AG04449 (cell line): ENCODE measurements at regions not wholly inside any gene's neighbourhood (a gene's known extent, or its start where the extent isn't known, plus 50 kb on each side); places are given as distances from the start of the nearest gene placed in this dataset.

Source experiments
- CTCF ChIA-PET: fragments of 350-600 bp; formaldehyde crosslinking; extraction: SDS; loops from one replicate; lab custom pipeline; 2021; ENCODE audit warnings: antibody characterized with exemption; lab: Yijun Ruan, JAX
- POLR2A ChIA-PET: fragments of 400-600, 350-600 bp; formaldehyde crosslinking; extraction: SDS; loops from one replicate; lab custom pipeline; 2020; ENCODE audit warnings: antibody characterized with exemption, inconsistent platforms; lab: Yijun Ruan, JAX
- DNase-seq: peaks from one replicate; pipeline ENCODE4 v3.0.0-alpha.2; 2010; ENCODE audit warnings: low read depth, low spot score
- H3K4me3 ChIP-seq: 2 replicates; pipeline ENCODE4 v1.5.1; 2011; ENCODE audit warnings: low read depth, mild to moderate bottlenecking, control low read depth, low read length
- TF ChIP-seq, protein P1 (sequence below): IDR thresholded peaks from one replicate; pipeline ENCODE4 v1.5.1; 2011; ENCODE audit warnings: mild to moderate bottlenecking, moderate library complexity, low read length, control low read depth, inconsistent platforms; ENCODE audit not compliant: insufficient read depth; ENCODE audit errors: missing control alignments

DNA sequence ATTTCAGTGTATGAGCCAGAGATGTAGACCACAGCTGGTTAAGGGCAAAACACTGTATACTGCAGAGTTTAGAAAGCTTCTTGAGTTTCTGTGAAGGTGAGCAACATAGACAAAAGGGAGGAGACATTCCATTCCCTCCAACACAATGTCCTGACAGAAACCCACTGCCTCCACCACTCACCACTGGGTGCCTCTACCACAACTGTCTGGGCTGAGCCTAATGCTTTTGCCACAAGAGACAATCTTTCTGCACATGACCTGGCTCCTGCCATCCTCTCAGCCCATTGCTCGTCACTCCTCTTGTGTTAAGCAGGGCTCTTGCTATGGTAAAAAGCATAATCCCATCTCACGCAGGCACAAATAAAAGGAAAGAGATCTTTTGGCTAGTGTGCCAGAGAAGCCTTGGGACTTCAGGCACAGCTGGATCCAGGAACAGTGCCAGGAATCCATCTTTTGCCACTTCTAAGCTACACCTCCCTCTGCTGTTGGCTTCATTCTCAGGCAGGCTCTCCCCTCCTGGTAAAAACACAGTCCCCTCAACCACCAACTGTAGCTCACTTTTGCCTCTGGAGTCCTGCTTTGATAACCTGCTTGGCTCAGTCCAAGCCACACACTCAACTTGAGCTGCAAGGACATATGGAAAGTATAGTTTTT is 140.6 kb upstream of the PRR20G start:
- TF ChIP-seq, protein P1, sequence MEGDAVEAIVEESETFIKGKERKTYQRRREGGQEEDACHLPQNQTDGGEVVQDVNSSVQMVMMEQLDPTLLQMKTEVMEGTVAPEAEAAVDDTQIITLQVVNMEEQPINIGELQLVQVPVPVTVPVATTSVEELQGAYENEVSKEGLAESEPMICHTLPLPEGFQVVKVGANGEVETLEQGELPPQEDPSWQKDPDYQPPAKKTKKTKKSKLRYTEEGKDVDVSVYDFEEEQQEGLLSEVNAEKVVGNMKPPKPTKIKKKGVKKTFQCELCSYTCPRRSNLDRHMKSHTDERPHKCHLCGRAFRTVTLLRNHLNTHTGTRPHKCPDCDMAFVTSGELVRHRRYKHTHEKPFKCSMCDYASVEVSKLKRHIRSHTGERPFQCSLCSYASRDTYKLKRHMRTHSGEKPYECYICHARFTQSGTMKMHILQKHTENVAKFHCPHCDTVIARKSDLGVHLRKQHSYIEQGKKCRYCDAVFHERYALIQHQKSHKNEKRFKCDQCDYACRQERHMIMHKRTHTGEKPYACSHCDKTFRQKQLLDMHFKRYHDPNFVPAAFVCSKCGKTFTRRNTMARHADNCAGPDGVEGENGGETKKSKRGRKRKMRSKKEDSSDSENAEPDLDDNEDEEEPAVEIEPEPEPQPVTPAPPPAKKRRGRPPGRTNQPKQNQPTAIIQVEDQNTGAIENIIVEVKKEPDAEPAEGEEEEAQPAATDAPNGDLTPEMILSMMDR, result no peak
- CTCF ChIA-PET, result no interaction called here
- H3K4me3 ChIP-seq, result no peak overlapping the region
- POLR2A ChIA-PET, result no interaction called here
- DNase-seq, result no peak

DNA sequence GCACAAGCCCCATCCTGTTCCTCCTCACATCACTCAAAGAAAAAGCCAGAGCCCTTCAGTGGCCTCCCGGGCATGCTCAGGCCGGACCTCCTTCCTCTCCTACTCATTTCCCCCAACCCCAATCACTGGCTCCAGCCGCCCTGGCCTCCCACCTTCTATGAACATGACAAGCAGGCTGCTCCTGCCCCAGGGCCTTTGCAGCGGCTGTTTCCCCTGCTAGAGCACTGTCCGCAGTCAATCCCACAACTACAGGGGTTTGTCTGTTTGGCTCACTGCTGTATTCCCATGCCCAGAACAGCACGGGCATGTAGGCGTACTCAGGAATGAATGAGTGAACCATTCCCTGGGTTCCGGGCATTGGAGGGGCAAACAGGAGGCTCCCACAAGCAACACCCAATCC is 139.8 kb upstream of the PRR20G start:
- DNase-seq, result no peak
- CTCF ChIA-PET, result no interaction called here
- POLR2A ChIA-PET, result no interaction called here
- TF ChIP-seq, protein P1, result no peak
- no peak overlapping the region for H3K4me3 ChIP-seq

DNA sequence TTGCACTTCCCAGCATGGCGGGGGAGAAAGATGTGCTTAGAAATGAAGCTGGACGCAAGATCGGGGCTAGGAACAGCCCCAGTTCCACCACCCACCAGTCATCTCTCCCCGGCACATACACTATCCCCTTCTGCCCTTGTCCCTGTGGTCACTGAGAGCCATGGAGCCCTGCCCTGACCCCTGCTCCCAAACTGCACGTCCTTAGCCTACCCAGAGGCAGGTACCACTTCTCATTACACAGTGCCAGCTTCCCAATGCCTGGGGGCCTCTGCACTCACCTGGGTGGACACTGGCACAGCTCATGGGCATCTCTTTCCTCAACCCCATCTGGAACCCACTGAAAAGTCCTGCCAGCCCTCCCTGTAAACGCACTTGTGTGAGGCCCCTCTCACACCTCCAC is 139.3 kb upstream of the PRR20G start:
- POLR2A ChIA-PET, result no interaction called here
- TF ChIP-seq, protein P1, result no peak

DNA sequence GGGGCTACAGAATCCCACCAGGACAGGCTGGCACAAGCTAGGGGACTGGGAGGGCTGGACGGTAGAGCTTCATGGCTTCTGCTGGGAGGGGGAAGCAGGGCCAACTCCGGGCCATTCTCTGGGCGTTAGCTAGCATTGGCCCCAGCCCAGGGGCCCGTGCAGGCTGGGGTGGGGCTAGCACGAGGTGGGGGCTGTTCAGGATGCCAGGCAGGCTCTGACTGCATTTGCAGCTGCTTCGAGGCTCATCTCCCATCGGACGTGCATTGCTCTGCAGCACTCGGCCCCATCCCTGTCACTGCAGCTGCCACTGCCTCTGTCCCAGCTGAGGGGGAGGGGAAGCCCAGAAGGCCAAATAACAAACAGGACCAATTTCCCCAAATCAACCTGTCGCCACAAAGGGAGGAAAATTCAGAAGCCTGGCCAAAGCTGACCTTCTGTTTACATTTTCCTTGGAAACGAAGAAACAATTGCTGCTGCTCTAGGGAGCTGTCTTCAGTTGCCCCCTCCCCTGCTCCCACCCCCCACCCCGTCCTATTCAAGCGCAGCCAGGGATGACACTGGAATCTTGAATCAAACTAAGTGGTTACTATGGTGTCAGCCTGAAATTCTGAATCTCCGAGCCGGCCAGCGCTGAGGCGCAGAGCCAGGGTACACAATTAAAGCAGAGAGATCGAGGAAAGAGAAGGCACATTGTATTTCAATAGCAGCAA is 138.8 kb upstream of the PRR20G start:
- TF ChIP-seq, protein P1, result no peak
- ChIA-PET POLR2A (no interaction called here), CTCF (no interaction called here)
- no peak for DNase-seq
- H3K4me3 ChIP-seq, result no peak overlapping the region

More for the DNA sequence above, 139.3 kb upstream of the PRR20G start:
- no peak for DNase-seq
- no peak overlapping the region for H3K4me3 ChIP-seq
- CTCF ChIA-PET, result no interaction called here

DNA sequence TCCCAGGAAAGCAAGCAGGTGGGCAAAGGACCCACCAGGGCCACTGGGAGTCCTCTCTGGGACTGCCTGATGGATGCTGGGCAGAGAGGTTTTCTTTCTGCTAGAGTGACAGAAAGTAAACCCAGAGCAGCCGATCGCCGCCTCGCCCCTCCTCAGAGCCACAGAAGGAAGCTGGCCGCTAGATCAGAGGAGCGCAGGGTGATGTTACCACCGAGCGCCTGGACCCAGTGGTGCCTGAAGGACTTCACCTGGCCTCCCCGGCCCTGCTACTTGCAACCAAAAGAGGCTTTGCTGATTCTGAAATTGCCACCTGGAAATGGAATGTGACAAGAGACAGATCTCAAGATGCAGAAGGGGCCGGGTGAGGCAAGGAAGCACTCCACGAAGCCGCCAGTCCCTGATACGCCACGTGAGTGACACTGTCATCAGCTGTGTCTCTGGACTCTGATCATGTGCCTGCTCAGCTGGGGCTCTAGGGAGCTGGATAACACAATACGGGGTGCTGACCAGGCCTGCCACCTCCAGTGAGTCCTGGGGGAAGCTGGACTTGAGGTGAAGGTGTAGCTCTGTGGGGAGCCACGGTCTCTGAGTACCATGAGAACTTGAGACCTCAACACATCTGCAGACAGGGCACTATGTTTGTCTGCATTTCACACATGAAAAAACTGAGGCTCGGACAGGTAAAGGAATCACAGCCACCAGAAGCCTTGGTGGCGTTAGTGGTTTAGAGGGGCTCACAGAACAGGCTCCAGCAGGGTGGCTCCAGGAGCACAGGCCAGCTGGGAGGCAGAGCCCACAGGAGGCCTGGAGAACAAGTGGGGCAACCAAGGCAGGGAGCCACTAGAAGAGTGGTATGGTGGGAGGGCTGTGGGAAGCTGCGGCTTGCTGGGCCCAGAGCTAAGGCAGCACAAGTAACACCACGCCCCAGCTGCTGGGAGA is 137.9 kb upstream of the PRR20G start:
- POLR2A ChIA-PET, result no interaction called here
- H3K4me3 ChIP-seq, result no peak overlapping the region
- TF ChIP-seq, protein P1, result no peak
- no peak for DNase-seq
- CTCF ChIA-PET, result no interaction called here
